Loucy (cell line): ENCODE measurements at regions not wholly inside any gene's neighbourhood (a gene's known extent, or its start where the extent isn't known, plus 50 kb on each side); places are given as distances from the start of the nearest gene placed in this dataset.

Experiments used
- EZH2phosphoT487 ChIP-seq: fragments of 200-600 bp; IDR thresholded peaks from 2 replicates; pipeline ENCODE4 v1.6.1; 2018; ENCODE audit warnings: antibody characterized with exemption, mild to moderate bottlenecking, moderate library complexity, borderline replicate concordance
- TF ChIP-seq, protein P1 (sequence below): fragments of 200-600 bp; sonication (generic); conservative IDR thresholded peaks from 2 replicates; pipeline ENCODE4 v1.5.1; 2014; ENCODE audit warnings: mild to moderate bottlenecking, antibody characterized with exemption, low read length

DNA sequence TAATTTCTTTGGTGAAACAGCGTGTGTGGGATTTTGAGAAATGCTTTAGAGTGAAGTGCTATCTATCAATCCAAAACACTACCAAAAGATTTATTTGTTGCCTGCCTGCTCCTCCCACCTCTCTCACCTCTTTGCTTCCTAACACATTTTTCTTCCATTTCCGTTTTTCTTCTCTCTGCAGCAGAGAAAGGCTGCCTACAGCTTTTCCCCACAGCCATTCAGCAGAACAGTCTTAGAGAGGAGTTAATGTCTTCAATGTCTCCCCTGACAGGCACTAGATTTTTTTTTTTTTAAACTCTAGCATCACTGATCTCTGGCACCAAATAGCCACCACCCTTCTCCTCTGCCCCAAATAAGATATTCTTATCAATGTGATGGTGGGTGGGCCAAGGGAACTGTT, 327.8 kb upstream of the MAN1A1 start:
- TF ChIP-seq, protein P1, sequence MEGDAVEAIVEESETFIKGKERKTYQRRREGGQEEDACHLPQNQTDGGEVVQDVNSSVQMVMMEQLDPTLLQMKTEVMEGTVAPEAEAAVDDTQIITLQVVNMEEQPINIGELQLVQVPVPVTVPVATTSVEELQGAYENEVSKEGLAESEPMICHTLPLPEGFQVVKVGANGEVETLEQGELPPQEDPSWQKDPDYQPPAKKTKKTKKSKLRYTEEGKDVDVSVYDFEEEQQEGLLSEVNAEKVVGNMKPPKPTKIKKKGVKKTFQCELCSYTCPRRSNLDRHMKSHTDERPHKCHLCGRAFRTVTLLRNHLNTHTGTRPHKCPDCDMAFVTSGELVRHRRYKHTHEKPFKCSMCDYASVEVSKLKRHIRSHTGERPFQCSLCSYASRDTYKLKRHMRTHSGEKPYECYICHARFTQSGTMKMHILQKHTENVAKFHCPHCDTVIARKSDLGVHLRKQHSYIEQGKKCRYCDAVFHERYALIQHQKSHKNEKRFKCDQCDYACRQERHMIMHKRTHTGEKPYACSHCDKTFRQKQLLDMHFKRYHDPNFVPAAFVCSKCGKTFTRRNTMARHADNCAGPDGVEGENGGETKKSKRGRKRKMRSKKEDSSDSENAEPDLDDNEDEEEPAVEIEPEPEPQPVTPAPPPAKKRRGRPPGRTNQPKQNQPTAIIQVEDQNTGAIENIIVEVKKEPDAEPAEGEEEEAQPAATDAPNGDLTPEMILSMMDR = no peak
- no peak for TF ChIP-seq EZH2phosphoT487
